Stimulated activated CD4-positive, alpha-beta T cell treated with anti-CD3 and anti-CD28 coated beads, Interleukin-1b, Interleukin-23, amount 100 ng/mL, for 1 hour (primary cell): ENCODE measurements at regions not wholly inside any gene's neighbourhood (a gene's known extent, or its start where the extent isn't known, plus 50 kb on each side); places are given as distances from the start of the nearest gene placed in this dataset.

Experiments
- DNase-seq, 2 donors: peaks; one replicate each; pipeline ENCODE4 v3.0.0-alpha.2; 2020; ENCODE audit warnings: low read depth in 2 of 2

- no peak for DNase-seq
Measured at GRCh38 chr2:146239392-146240135, 1605.3 kb upstream of the ACVR2A start.

- no peak for DNase-seq
Measured at GRCh38 chr2:146238254-146238966, 1606.4 kb upstream of the ACVR2A start.

- no peak for DNase-seq
Measured at GRCh38 chr2:146235158-146235557, 1609.7 kb upstream of the ACVR2A start.

GRCh38 chr2:146229508-146230155 is 1615.2 kb upstream of the ACVR2A start:
- no peak for DNase-seq

- no peak for DNase-seq
Measured at GRCh38 chr2:146228466-146229058, 1616.3 kb upstream of the ACVR2A start.

GRCh38 chr2:146228020-146228393 is 1616.8 kb upstream of the ACVR2A start:
- no peak for DNase-seq

- no peak for DNase-seq
Measured at GRCh38 chr2:146227152-146228019, 1617.4 kb upstream of the ACVR2A start.

- no peak for DNase-seq
Measured at GRCh38 chr2:146226077-146226476, 1618.8 kb upstream of the ACVR2A start.

GRCh38 chr2:146221826-146222225 is 1623.0 kb upstream of the ACVR2A start:
- DNase-seq: no peak

GRCh38 chr2:146220957-146221356 is 1623.9 kb upstream of the ACVR2A start:
- no peak for DNase-seq

- no peak for DNase-seq
Measured at GRCh38 chr2:146214394-146214929, 1630.4 kb upstream of the ACVR2A start.

GRCh38 chr2:146213674-146214073 is 1631.2 kb upstream of the ACVR2A start:
- no peak for DNase-seq

GRCh38 chr2:146212602-146213001 is 1632.2 kb upstream of the ACVR2A start:
- DNase-seq: no peak

GRCh38 chr2:146209842-146210275 is 1635.0 kb upstream of the ACVR2A start:
- DNase-seq: no peak

- DNase-seq: no peak
Measured at GRCh38 chr2:146207901-146208300, 1636.9 kb upstream of the ACVR2A start.

- DNase-seq: no peak
Measured at GRCh38 chr2:146207417-146207816, 1637.4 kb upstream of the ACVR2A start.

GRCh38 chr2:146203064-146203624 is 1641.7 kb upstream of the ACVR2A start:
- DNase-seq: no peak

- no peak for DNase-seq
Measured at GRCh38 chr2:146193619-146194018, 1651.2 kb upstream of the ACVR2A start.

- DNase-seq: no peak
Measured at GRCh38 chr2:146189541-146189940, 1655.3 kb upstream of the ACVR2A start.

GRCh38 chr2:146173934-146174333 is 1654.0 kb upstream of the ZEB2 start:
- no peak for DNase-seq
